MM.1S (cell line): ENCODE measurements at regions not wholly inside any gene's neighbourhood (a gene's known extent, or its start where the extent isn't known, plus 50 kb on each side); places are given as distances from the start of the nearest gene placed in this dataset.

Experiments
- DNase-seq: peaks from one replicate; pipeline ENCODE4 v3.0.0-alpha.2; 2015
- H2AFZ ChIP-seq: fragments of 300-600 bp; sonication (generic); 2 replicates; pipeline ENCODE4 v1.6.0; 2016; ENCODE audit warnings: antibody characterized with exemption, low read length
- H3F3A ChIP-seq: fragments of 300-600 bp; sonication (generic); 2 replicates; pipeline ENCODE4 v1.6.1; 2016; ENCODE audit warnings: mild to moderate bottlenecking, antibody characterized with exemption, low read length, moderate library complexity, mixed read lengths; ENCODE audit not compliant: insufficient read depth
- H3K27ac ChIP-seq: fragments of 300-600 bp; sonication (generic); 2 replicates; pipeline ENCODE4 v1.5.1; 2016; ENCODE audit warnings: mild to moderate bottlenecking, low read length
- H3K27me3 ChIP-seq: fragments of 300-600 bp; sonication (generic); replicated peaks from 2 replicates; pipeline ENCODE4 v1.6.0; 2016; ENCODE audit warnings: low read length; ENCODE audit not compliant: insufficient read depth
- H3K36me3 ChIP-seq: fragments of 300-600 bp; sonication (generic); replicated peaks from 2 replicates; pipeline ENCODE4 v1.6.1; 2016; ENCODE audit warnings: mild to moderate bottlenecking, low read length, mixed read lengths; ENCODE audit not compliant: insufficient read depth
- H3K4me1 ChIP-seq: fragments of 300-600 bp; sonication (generic); 2 replicates; pipeline ENCODE4 v1.6.1; 2016; ENCODE audit warnings: low read length, mixed read lengths
- H3K4me2 ChIP-seq: fragments of 300-600 bp; sonication (generic); 2 replicates; pipeline ENCODE4 v1.6.0; 2016; ENCODE audit warnings: low read depth, low read length
- H3K4me3 ChIP-seq: fragments of 300-600 bp; sonication (generic); 2 replicates; pipeline ENCODE4 v1.5.1; 2016; ENCODE audit warnings: low read length, mixed read lengths
- H3K79me2 ChIP-seq: fragments of 300-600 bp; sonication (generic); 2 replicates; pipeline ENCODE4 v1.6.1; 2016; ENCODE audit warnings: mixed run types, low read length, mixed read lengths
- H3K9ac ChIP-seq: fragments of 300-600 bp; sonication (generic); 2 replicates; pipeline ENCODE4 v1.6.1; 2016; ENCODE audit warnings: low read length, mixed read lengths
- H3K9me2 ChIP-seq: fragments of 300-600 bp; sonication (generic); replicated peaks from 2 replicates; pipeline ENCODE4 v1.6.1; 2016; ENCODE audit warnings: mild to moderate bottlenecking, low read length, mixed read lengths; ENCODE audit not compliant: insufficient read depth
- H3K9me3 ChIP-seq: fragments of 300-600 bp; sonication (generic); replicated peaks from 2 replicates; pipeline ENCODE4 v1.6.1; 2016; ENCODE audit warnings: mild to moderate bottlenecking, low read length, mixed read lengths; ENCODE audit not compliant: insufficient read depth
- H4K20me1 ChIP-seq: fragments of 300-600 bp; sonication (generic); 2 replicates; pipeline ENCODE4 v1.6.1; 2016; ENCODE audit warnings: mild to moderate bottlenecking, low read length, moderate library complexity, mixed read lengths; ENCODE audit not compliant: insufficient read depth
- CTCF ChIP-seq: fragments of 300-600 bp; sonication (generic); IDR thresholded peaks from 2 replicates; pipeline ENCODE4 v1.5.1; 2016; ENCODE audit warnings: antibody characterized with exemption, low read length, mixed read lengths
- EZH2 ChIP-seq: fragments of 300-600 bp; sonication (generic); optimal IDR thresholded peaks from 2 replicates; pipeline ENCODE3; 2017; ENCODE audit warnings: low read depth, mild to moderate bottlenecking, antibody characterized with exemption, low read length, mixed read lengths
- EZH2phosphoT487 ChIP-seq: fragments of 300-600 bp; sonication (generic); IDR thresholded peaks from 2 replicates; pipeline ENCODE4 v1.6.1; 2018; ENCODE audit warnings: antibody characterized with exemption, low read length

GRCh38 chr3:64974401-64974800, 286.6 kb upstream of the ADAMTS9 start:
- H3F3A ChIP-seq, result no peaks in the 10 kb centered on the region
- H3K9ac ChIP-seq, result no peak overlapping the region
- no peaks in the 10 kb centered on the region for H3K36me3 ChIP-seq
- no peaks in the 10 kb centered on the region for H3K27me3 ChIP-seq
- no peaks in the 10 kb centered on the region for H3K9me2 ChIP-seq
- no peak overlapping the region for H2AFZ ChIP-seq
- H3K4me1 ChIP-seq, result no peaks in the 10 kb centered on the region
- TF ChIP-seq EZH2phosphoT487 (no peak), CTCF (no peak), EZH2 (no peak)
- H3K9me3 ChIP-seq, result no peaks in the 10 kb centered on the region
- H3K4me3 ChIP-seq, result no peak overlapping the region
- no peak for DNase-seq
- H3K27ac ChIP-seq, result no peak overlapping the region
- H4K20me1 ChIP-seq, result no peaks in the 10 kb centered on the region
- H3K79me2 ChIP-seq, result no peaks in the 10 kb centered on the region
- H3K4me2 ChIP-seq, result no peak overlapping the region

GRCh38 chr3:64972793-64973192, 285.0 kb upstream of the ADAMTS9 start:
- H3K4me2 ChIP-seq, result no peak overlapping the region
- H3K27ac ChIP-seq, result no peak overlapping the region
- DNase-seq, result no peak
- no peaks in the 10 kb centered on the region for H3F3A ChIP-seq
- H3K36me3 ChIP-seq, result no peaks in the 10 kb centered on the region
- H3K4me3 ChIP-seq, result no peak overlapping the region
- no peaks in the 10 kb centered on the region for H4K20me1 ChIP-seq
- H3K27me3 ChIP-seq, result no peaks in the 10 kb centered on the region
- H3K9me2 ChIP-seq, result no peaks in the 10 kb centered on the region
- H3K9ac ChIP-seq, result no peak overlapping the region
- no peak overlapping the region for H2AFZ ChIP-seq
- no peak for TF ChIP-seq EZH2
- TF ChIP-seq CTCF, result no peak
- TF ChIP-seq EZH2phosphoT487, result no peak
- no peaks in the 10 kb centered on the region for H3K79me2 ChIP-seq
- H3K4me1 ChIP-seq, result no peaks in the 10 kb centered on the region
- H3K9me3 ChIP-seq, result no peaks in the 10 kb centered on the region

DNA sequence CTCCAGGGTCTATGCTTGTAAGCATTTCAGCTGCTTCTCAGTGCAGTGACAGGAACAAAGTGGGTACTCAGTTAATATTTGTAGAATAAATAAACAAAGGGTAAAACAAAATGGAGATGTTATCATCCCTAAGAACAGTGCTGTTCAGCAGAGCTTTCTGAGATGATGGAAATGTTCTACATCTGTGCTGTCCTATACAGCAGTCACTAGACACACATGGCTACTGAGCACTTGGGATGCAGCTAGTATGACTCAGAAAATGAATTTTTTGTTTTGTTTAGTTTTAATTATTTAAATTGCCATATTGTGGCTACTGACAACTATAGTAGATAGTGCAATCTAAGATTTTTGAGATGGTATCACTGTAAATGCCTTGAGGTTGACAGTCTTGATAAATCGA, 283.8 kb upstream of the ADAMTS9 start:
- Histone ChIP-seq H3F3A (no peaks in the 10 kb centered on the region), H3K4me3 (no peak overlapping the region), H3K27me3 (no peaks in the 10 kb centered on the region), H3K9me2 (no peaks in the 10 kb centered on the region), H4K20me1 (no peaks in the 10 kb centered on the region), H3K36me3 (no peaks in the 10 kb centered on the region), H3K27ac (no peak overlapping the region), H3K4me2 (no peak overlapping the region), H3K9me3 (no peaks in the 10 kb centered on the region), H2AFZ (no peak overlapping the region), H3K9ac (no peak overlapping the region), H3K4me1 (no peaks in the 10 kb centered on the region), H3K79me2 (no peaks in the 10 kb centered on the region)
- TF ChIP-seq CTCF (no peak), EZH2phosphoT487 (no peak), EZH2 (no peak)
- DNase-seq, result no peak

- no peak overlapping the region for H3K9ac ChIP-seq
- H3K9me3 ChIP-seq, result no peaks in the 10 kb centered on the region
- H3K4me2 ChIP-seq, result no peak overlapping the region
- H4K20me1 ChIP-seq, result no peaks in the 10 kb centered on the region
- H3K4me3 ChIP-seq, result no peak overlapping the region
- H3K27ac ChIP-seq, result no peak overlapping the region
- no peaks in the 10 kb centered on the region for H3K9me2 ChIP-seq
- no peaks in the 10 kb centered on the region for H3K36me3 ChIP-seq
- H3K27me3 ChIP-seq, result no peaks in the 10 kb centered on the region
- no peak overlapping the region for H2AFZ ChIP-seq
- H3K4me1 ChIP-seq, result no peaks in the 10 kb centered on the region
- TF ChIP-seq CTCF, result no peak
- TF ChIP-seq EZH2phosphoT487, result no peak
- TF ChIP-seq EZH2, result no peak
- DNase-seq, result no peak
- H3F3A ChIP-seq, result no peaks in the 10 kb centered on the region
- H3K79me2 ChIP-seq, result no peaks in the 10 kb centered on the region
Observed at GRCh38 chr3:64970634-64971033, 282.8 kb upstream of the ADAMTS9 start.
